Gastrocnemius medialis (tissue), 4 donors: ENCODE measurements at regions not wholly inside any gene's neighbourhood (a gene's known extent, or its start where the extent isn't known, plus 50 kb on each side); places are given as distances from the start of the nearest gene placed in this dataset.
A peak's percentile ranks its signal among the peaks of the same experiment; 100 is the strongest.
"Not testable (repeated sequence)": the region's sequence is repeated elsewhere in the genome, so short reads cannot be mapped to it uniquely, and the experiment has no call there.

ENCODE experiments used
- ATAC-seq, 2 donors: fragments of 150-250 bp; one replicate each; pipeline ENCODE4 v1.9.1; 2016
- DNase-seq, 2 donors: peaks; one replicate each; pipeline ENCODE4 v3.0.0-alpha.2; 2019
- H3K27ac ChIP-seq, 4 donors: fragments of 200-600 bp; sonication (generic); 1 replicate in 1 of 4; 2 replicates in 3 of 4; pipeline ENCODE4 v1.5.1; 2016 to 2018; ENCODE audit warnings: mild to moderate bottlenecking in 2 of 4, moderate library complexity in 1 of 4
- H3K27me3 ChIP-seq, 3 donors: fragments of 200-600 bp; sonication (generic) in 2 of 3; 1 replicate in 1 of 3; 2 replicates in 2 of 3; pipeline versions ENCODE4 v1.5.1 to v1.6.0; 2016 to 2019; ENCODE audit warnings: mild to moderate bottlenecking in 1 of 3, moderate library complexity in 1 of 3
- H3K36me3 ChIP-seq, 2 donors: fragments of 200-600 bp; sonication (generic) in 1 of 2; one replicate each; pipeline ENCODE4 v1.5.1; 2017 to 2018
- H3K4me1 ChIP-seq, 2 donors: fragments of 200-600 bp; sonication (generic) in 1 of 2; one replicate each; pipeline ENCODE4 v1.5.1; 2016 to 2017; ENCODE audit warnings: mild to moderate bottlenecking in 2 of 2
- H3K4me3 ChIP-seq, 4 donors: fragments of 200-600 bp; sonication (generic) in 3 of 4; 1 replicate in 1 of 4; 2 replicates in 3 of 4; pipeline ENCODE4 v1.5.1; 2016 to 2019; ENCODE audit warnings: mild to moderate bottlenecking in 2 of 4
- H3K9me3 ChIP-seq, 3 donors: fragments of 200-600 bp; sonication (generic) in 2 of 3; 1 replicate in 1 of 3; 2 replicates in 2 of 3; pipeline ENCODE4 v1.5.1; 2016 to 2019
- POLR2A ChIP-seq, 2 donors: fragments of 450-650 bp; IDR thresholded peaks; one replicate each; pipeline ENCODE4 v1.6.1; 2017; ENCODE audit warnings: antibody characterized with exemption in 2 of 2, mild to moderate bottlenecking in 2 of 2, moderate library complexity in 2 of 2
- in situ Hi-C, 4 donors: fragments of 200-750 bp; cut with MboI; loops; one replicate each; pipeline versions ENCODE4 v1.15.0 to v1.8.0; 2017; ENCODE audit warnings: low sequenced_read_pairs in 4 of 4
- intact Hi-C: fragments of 100-400 bp; cut with DNase I; formaldehyde crosslinking; loops from one replicate; pipeline ENCODE4 v1.15.1; 2023; ENCODE audit warnings: low total_unique reads
- TF ChIP-seq, protein P1 (sequence below), 5 experiments: fragments of 450-650 bp in 3 of 5; fragments of 200-600 bp in 2 of 5; sonication (generic) in 2 of 5; IDR thresholded peaks in 4 of 5; conservative IDR thresholded peaks in 1 of 5; 1 replicate in 4 of 5; 2 replicates in 1 of 5; pipeline ENCODE4 v1.5.1; 2016 to 2019; ENCODE audit warnings: antibody characterized with exemption in 5 of 5, mild to moderate bottlenecking in 3 of 5, moderate library complexity in 3 of 5

- Histone ChIP-seq H3K27ac (no peak overlapping the region), H3K9me3 (no peaks in the 10 kb centered on the region), H3K4me3 (no peak overlapping the region), H3K36me3 (no peaks in the 10 kb centered on the region), H3K4me1 (no peaks in the 10 kb centered on the region), H3K27me3 (peaks cover 0 to 5% (median 0%) of the 10 kb centered on the region in 3 donors)
- TF ChIP-seq, protein P1, sequence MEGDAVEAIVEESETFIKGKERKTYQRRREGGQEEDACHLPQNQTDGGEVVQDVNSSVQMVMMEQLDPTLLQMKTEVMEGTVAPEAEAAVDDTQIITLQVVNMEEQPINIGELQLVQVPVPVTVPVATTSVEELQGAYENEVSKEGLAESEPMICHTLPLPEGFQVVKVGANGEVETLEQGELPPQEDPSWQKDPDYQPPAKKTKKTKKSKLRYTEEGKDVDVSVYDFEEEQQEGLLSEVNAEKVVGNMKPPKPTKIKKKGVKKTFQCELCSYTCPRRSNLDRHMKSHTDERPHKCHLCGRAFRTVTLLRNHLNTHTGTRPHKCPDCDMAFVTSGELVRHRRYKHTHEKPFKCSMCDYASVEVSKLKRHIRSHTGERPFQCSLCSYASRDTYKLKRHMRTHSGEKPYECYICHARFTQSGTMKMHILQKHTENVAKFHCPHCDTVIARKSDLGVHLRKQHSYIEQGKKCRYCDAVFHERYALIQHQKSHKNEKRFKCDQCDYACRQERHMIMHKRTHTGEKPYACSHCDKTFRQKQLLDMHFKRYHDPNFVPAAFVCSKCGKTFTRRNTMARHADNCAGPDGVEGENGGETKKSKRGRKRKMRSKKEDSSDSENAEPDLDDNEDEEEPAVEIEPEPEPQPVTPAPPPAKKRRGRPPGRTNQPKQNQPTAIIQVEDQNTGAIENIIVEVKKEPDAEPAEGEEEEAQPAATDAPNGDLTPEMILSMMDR (IDR thresholded peaks at IDR 0.05 in 4 of 5, conservative IDR thresholded peaks at IDR 0.05 in 1 of 5), result no peak
- no peak for TF ChIP-seq POLR2A (IDR thresholded peaks at IDR 0.05)
- intact Hi-C loops (no loop called here), in situ Hi-C loops (no loop called here)
- ATAC-seq (no peak), DNase-seq (no peak)
These were observed 98.5 kb upstream of the CDK13 start for GRCh38 chr7:39851466-39852045.

GRCh38 chr7:39854616-39855324 is 95.3 kb upstream of the CDK13 start:
- in situ Hi-C loops, intact Hi-C loops, H3K4me1 ChIP-seq, H3K9me3 ChIP-seq, H3K36me3 ChIP-seq, H3K27me3 ChIP-seq, DNase-seq, H3K27ac ChIP-seq: not testable (repeated sequence)
- ATAC-seq, result peak; percentile 23 to 39
- H3K4me3 ChIP-seq, result peak overlapping the region; percentile 38 to 49 (median 44)

- intact Hi-C loops, result no loop called here
- in situ Hi-C loops, result no loop called here
- no peak overlapping the region for H3K27ac ChIP-seq
- ATAC-seq (no peak), DNase-seq (no peak)
- TF ChIP-seq, protein P1 (IDR thresholded peaks at IDR 0.05 in 4 of 5, conservative IDR thresholded peaks at IDR 0.05 in 1 of 5), result no peak
- no peak for TF ChIP-seq POLR2A (IDR thresholded peaks at IDR 0.05)
- H3K4me3 ChIP-seq, result peak overlapping the region; percentile 38 to 49 (median 44)
- peaks cover 0 to 5% (median 0%) of the 10 kb centered on the region in 3 donors for H3K27me3 ChIP-seq
- H3K9me3 ChIP-seq, result no peaks in the 10 kb centered on the region
- H3K36me3 ChIP-seq, result no peaks in the 10 kb centered on the region
- H3K4me1 ChIP-seq, result no peaks in the 10 kb centered on the region
These were observed 94.8 kb upstream of the CDK13 start for GRCh38 chr7:39855325-39855674.

GRCh38 chr7:39863675-39864322 is 86.3 kb upstream of the CDK13 start:
- H3K27me3 ChIP-seq, H3K4me3 ChIP-seq, DNase-seq, ATAC-seq, H3K27ac ChIP-seq, H3K9me3 ChIP-seq, H3K4me1 ChIP-seq, in situ Hi-C loops, H3K36me3 ChIP-seq, intact Hi-C loops: not testable (repeated sequence)

GRCh38 chr7:39869888-39870522 is 80.1 kb upstream of the CDK13 start:
- DNase-seq, in situ Hi-C loops, H3K27ac ChIP-seq, H3K27me3 ChIP-seq, intact Hi-C loops, H3K9me3 ChIP-seq, H3K4me3 ChIP-seq, ATAC-seq, H3K36me3 ChIP-seq, H3K4me1 ChIP-seq: not testable (repeated sequence)

DNA sequence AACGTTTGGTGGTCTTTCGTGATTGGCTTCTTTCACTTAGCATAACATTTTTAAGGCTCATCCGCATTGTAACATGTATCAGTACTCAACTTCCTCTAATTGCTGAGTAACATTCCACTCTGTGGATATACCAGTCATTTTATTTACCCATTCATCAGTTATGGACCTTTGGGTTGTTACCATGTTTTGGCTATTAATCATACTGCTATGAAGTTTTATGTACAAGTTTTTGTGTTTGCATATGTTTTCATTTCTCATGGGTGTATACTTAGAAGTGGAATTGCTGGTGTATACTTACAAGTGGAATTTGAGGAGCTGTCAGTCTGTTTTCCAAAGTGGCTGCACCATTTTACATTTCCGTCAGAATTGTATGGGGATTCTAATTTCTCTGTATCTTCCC is 78.4 kb upstream of the CDK13 start:
- H3K27me3 ChIP-seq, H3K4me1 ChIP-seq, ATAC-seq, DNase-seq, in situ Hi-C loops, H3K27ac ChIP-seq, H3K36me3 ChIP-seq, intact Hi-C loops, H3K4me3 ChIP-seq, H3K9me3 ChIP-seq: not testable (repeated sequence)
